Activated gamma-delta T cell treated with anti-CD3 and anti-CD28 coated beads, Interleukin-2, amount 50 U/mL, for 16 hours (primary cell): ENCODE measurements at regions not wholly inside any gene's neighbourhood (a gene's known extent, or its start where the extent isn't known, plus 50 kb on each side); places are given as distances from the start of the nearest gene placed in this dataset.
"Not testable (repeated sequence)": the region's sequence is repeated elsewhere in the genome, so short reads cannot be mapped to it uniquely, and the experiment has no call there.

ENCODE experiments used
- DNase-seq: peaks from one replicate; pipeline ENCODE4 v3.0.0-alpha.2; 2020; ENCODE audit warnings: low read depth

DNA sequence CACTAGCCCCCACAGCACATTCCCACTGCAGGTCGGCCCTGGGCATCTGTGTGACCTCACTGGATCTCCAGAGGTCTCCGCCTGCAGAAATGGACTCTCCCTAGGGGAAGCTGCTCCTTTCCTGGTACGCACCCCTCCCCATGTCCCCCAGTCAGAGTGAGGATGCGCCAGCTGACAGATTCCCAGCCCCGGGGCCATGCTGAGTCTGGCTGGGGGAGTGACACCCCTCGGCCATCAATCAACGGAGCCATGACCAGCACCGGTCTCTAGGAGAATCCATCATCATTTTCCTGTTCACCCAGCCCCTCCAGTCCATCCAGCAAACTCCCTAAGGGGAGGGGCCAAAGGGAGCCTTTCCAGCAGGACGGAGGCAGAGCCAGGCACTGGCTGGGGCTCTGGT is 68.7 kb upstream of the PAX7 start:
- DNase-seq = no peak

DNA sequence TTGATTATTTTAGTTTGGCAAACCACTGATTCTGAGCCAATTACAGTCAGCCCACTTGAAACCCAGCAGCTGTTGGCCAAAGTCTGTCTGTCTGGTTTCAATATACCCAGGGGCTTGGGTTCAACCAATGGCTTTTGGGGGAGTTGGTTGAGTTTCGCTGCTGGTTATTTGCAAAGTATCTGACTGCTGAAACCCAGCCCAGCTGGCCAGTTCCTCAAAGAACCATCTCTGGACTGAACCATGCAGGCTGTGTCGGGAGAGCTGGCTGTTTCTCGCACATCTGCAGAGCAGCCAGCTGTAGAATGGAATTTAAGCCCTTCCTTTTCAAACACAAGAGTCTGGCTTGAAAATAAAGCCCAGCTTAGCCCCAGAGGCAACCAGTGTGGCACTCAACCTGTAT is 66.0 kb upstream of the PAX7 start:
- no peak for DNase-seq

DNA sequence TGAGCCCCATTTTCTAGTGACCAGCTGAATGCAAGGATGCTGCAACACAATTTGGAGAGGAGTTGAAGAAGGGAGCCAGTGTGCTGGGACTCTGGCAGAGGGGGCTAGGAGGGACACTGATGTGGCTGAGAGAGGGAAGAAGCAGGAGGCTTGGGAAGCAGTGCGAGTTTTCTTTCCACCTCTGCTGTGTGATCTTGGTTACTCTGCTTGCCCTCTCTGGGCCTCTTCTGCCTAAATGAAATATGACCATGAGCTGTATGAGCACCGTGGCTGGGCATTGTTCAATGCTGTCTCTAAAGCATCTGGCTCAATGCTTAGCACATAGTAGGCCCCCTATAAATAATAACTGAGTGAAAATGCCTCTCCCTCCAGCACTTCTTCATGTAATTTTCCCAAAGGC is 65.3 kb upstream of the PAX7 start:
- DNase-seq = no peak

- DNase-seq = no peak
These were observed 62.2 kb upstream of the PAX7 start for GRCh38 chr1:18568489-18568888.

DNA sequence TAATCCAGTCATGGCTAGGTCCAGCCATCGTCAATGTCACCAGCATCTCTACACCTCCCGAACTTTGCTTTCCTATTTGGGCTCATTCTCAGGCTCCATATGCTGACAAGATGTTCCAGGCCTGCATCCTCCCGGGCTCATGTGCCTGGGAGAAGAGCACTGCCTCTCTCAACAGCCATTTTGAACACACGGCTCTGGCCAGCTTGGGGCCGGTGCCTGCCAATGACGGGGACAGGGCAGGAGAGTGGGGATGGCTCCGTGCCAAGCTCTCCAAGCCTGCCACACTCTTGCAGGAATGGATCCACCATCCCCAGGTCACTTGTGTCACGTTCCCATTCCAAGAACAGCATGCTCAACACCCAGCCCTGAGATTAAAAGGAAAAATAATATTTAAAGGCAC is 61.4 kb upstream of the PAX7 start:
- no peak for DNase-seq

GRCh38 chr1:18569811-18570545 is 60.7 kb upstream of the PAX7 start:
- no peak for DNase-seq

GRCh38 chr1:18571275-18571674 is 59.4 kb upstream of the PAX7 start:
- DNase-seq = no peak

- DNase-seq = no peak
These were observed 58.4 kb upstream of the PAX7 start for GRCh38 chr1:18572022-18572880.

- DNase-seq = no peak
These were observed 57.5 kb upstream of the PAX7 start for GRCh38 chr1:18573170-18573569.

GRCh38 chr1:18574754-18575153 is 55.9 kb upstream of the PAX7 start:
- DNase-seq = no peak

DNA sequence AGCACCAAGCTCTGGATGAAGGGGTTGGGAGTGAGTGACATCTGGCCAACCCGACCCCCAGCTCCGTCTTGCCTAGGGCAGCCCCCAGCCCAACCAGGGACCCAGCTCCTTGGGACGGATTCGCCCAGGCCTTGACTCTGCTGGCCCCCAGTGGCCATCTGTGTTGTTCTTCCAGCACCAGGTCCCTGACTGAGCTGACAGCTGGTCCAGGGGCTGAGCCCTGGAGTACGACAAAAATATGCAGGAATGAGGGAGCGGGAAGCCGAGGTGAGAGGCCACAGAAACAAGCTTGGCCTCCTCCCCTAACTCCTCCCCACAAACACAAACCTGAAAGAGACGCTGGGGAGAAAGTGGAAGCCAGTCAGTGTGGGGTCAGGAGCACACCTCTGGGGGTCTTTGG is 55.0 kb upstream of the PAX7 start:
- peak; percentile 12 for DNase-seq

DNA sequence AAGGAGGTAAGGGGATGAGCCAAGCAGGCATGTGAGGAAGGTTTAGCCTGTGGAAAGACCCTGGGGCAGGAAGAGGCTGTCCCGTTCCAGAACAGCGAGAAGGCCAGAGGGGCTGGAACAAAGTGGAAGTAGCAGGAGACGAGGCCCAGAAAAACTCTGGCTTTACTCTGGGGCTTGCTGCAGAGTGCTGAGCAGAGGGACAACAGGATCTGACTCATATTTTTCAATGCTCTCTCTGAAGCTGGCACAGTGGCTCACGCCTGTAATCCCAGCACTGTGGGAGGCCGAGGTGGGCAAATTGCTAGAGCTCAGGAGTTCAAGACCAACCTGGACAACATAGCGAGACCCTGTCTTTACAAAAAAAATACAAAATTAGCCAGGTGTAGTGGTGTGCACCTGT is 52.4 kb upstream of the PAX7 start:
- DNase-seq = no peak

GRCh38 chr1:18579267-18579666 is 51.4 kb upstream of the PAX7 start:
- DNase-seq = not testable (repeated sequence)

DNA sequence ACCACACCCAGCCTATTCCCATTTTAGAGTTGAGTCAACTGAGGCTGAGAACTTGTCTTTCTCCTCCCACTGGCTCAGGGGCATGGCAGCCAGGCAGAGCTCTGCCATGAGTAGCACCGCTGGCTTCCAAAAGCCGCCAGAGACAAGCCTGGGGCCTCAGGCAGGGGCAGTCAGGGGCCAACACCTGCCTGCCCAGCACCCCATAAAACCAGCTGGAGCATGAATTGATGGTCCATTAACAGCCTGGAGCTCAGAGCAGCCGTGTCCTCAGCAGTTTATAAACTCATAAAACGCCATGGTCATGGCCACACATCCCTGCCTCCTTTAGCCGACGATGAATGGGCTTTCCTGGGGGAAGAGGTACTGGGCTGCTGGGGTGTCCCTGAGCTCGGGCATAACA is 50.6 kb upstream of the PAX7 start:
- DNase-seq = no peak

DNA sequence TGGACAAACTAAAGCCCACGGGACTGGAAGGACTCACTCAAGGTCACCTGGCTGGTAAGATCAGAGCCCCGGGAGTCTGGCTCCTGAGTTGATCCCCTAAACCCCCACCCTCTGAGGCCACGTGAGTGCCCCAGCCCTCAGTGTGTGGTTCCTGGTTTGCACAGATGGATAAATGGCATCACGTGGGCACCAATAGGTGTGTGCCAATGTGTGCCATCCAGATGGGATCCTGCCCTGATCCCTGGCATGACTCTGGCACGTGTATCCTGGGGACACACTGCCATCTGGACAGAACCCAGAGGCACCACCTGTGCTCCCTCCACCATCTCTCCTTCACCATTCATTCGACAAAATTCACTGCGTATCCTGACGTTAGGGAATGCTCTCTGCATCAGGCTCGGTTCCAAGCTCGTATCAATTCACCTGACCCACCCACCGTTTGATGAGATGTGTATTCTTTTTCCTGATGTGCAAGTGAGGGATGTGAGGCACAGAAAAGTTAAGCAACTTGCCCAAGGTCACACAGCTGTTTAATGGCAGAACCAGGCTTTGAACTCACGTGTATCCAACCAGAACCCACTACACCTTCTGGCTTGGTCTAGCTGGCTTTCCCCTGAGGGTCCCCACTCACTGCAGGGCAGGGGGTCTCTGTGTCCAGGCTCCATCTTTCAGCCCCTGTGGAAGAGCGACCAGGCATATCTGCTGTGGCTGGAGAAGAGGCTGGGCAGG is 49.8 kb upstream of the PAX7 start:
- DNase-seq = no peak
